Coronary artery (tissue), 2 donors: ENCODE measurements at regions not wholly inside any gene's neighbourhood (a gene's known extent, or its start where the extent isn't known, plus 50 kb on each side); places are given as distances from the start of the nearest gene placed in this dataset.
"Not testable (repeated sequence)": the region's sequence is repeated elsewhere in the genome, so short reads cannot be mapped to it uniquely, and the experiment has no call there.

Experiments
- DNase-seq: peaks from one replicate; pipeline ENCODE4 v3.0.0-alpha.2; 2017; ENCODE audit warnings: low spot score
- H3K27ac ChIP-seq, 2 donors: fragments of 200-600 bp; sonication (generic); one replicate each; pipeline ENCODE4 v1.5.1; 2016 to 2019
- H3K4me3 ChIP-seq: fragments of 200-600 bp; sonication (generic); 2 replicates; pipeline ENCODE4 v1.5.1; 2016; ENCODE audit warnings: mild to moderate bottlenecking, moderate library complexity
- CTCF ChIP-seq: fragments of 200-600 bp; sonication (generic); IDR thresholded peaks from one replicate; pipeline ENCODE4 v1.5.1; 2019; ENCODE audit warnings: antibody characterized with exemption

DNA sequence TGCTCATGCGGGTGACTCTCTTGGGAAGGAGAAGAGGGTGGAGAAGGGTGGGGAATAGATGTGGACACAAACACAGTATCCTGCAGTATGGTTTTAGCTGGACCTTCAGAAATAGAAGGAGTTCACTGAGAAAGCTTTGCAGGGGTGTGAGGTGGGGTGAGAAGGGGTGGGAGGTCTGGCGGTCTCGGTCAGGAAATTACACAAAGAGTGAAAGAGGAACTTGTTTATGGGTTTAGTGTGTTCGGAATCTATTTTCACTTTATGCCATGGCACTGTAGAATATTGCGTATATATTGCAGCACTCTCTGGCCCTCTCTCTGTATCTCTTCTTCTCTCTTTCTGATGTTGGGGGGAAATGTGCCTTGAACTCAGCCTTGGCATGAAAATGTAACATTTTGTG is 148.2 kb upstream of the GOT2 start:
- no peak overlapping the region for H3K4me3 ChIP-seq
- no peak for TF ChIP-seq CTCF
- no peak overlapping the region for H3K27ac ChIP-seq
- DNase-seq, result no peak

GRCh38 chr16:58878641-58879040 is 144.5 kb upstream of the GOT2 start:
- not testable (repeated sequence) for H3K4me3 ChIP-seq, H3K27ac ChIP-seq, DNase-seq

DNA sequence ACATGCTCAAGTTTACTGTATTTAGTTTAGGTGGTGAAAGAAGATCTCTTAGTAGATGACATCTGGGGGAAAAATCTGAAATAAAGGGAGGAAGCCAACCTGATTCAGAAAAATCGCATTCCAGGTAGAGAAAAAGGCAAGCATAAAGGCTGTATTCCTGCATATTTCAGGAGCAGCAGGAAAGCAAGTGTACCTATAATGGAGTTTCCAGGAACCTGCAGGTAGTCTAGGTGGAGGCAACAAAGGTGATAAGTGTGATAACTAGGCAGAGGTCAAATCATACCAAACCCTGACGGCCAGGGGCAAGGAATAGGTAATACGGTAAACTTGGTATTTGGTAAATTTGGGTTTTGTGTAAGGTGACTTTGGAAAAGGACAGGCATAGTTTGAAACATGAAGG is 132.8 kb upstream of the GOT2 start:
- Histone ChIP-seq H3K27ac (no peak overlapping the region), H3K4me3 (no peak overlapping the region)
- TF ChIP-seq CTCF, result no peak
- no peak for DNase-seq

DNA sequence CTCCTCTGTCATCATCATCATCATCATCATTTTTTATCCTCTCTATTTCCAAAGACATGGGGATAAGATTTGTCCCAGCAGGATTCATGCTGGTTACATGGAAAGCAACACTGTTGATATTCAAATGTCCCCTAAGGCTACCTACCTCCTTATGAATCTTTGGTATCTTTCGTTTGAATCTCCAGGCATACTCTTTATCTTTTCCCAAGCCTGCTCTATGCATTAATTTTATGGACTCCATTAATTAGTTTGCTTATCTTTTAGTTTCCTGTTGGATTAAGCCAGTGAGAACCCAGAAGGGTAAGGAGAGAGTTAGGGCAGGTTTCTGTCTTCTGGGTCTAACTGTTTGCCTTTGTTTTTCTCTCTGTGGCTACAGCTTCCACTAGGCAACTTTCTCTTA is 129.6 kb upstream of the GOT2 start:
- no peak overlapping the region for H3K27ac ChIP-seq
- no peak for DNase-seq
- H3K4me3 ChIP-seq, result no peak overlapping the region
- no peak for TF ChIP-seq CTCF

DNA sequence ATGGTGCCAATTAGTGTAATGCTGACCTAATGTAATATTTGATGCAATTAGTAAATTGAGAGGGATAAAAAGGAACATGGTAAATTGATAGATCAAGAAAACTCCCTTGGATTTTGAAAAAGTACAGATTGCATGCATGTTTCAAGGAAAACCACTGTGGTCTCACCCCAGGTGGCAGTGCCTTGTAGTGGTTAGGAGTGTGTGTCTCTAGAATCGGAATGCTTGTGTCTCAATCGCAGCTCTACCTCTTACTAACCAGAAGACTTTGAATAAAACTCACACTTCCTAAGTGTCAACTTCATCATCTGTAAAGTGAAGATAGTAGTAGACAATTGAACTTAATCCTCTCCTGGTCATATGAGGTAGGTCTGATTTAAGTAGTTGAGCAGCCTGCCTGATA is 128.9 kb upstream of the GOT2 start:
- TF ChIP-seq CTCF, result no peak

GRCh38 chr16:58862334-58863021 is 128.4 kb upstream of the GOT2 start:
- TF ChIP-seq CTCF, result no peak
- no peak overlapping the region for H3K4me3 ChIP-seq
- no peak overlapping the region for H3K27ac ChIP-seq
- no peak for DNase-seq

More for the DNA sequence above, 128.9 kb upstream of the GOT2 start:
- no peak overlapping the region for H3K27ac ChIP-seq
- no peak overlapping the region for H3K4me3 ChIP-seq
- DNase-seq, result no peak

DNA sequence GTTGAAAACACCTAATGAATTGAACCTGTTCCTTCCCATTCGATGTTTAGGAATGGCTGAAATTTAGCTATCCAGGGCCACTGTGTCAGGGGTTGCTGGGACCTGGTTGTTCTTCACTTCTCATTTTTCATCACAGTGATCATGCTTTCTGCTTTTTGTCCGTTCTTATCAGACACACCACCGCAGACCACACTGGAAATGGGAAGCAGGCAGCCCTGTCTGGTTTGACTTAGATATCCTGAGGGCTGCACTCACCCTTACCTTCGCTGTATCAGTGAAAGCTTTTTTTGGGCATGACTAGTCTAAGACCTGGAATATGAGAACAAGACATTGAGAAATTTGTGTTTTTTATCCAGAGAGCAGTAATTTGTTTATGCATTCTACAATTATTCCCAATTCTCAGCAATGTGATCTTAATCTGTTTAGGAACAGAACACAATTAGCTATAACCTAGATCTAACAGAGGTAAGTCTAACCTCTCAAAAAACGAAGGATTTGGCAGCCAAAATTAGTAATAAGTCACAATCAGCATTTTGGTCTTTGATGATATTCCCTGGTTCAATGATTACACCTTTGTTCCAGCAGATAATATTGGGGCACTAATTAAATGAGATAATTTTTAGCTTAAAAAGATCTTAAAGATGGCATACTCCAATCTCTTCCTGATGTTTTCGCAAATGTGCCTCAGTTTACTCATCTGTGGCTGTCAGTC is 126.0 kb upstream of the GOT2 start:
- no peak for DNase-seq
- no peak overlapping the region for H3K4me3 ChIP-seq
- no peak overlapping the region for H3K27ac ChIP-seq
- TF ChIP-seq CTCF, result no peak

GRCh38 chr16:58858577-58858976 is 124.5 kb upstream of the GOT2 start:
- not testable (repeated sequence) for H3K4me3 ChIP-seq, DNase-seq, H3K27ac ChIP-seq
